ENCODE measurements at regions not wholly inside any gene's neighbourhood (a gene's known extent, or its start where the extent isn't known, plus 50 kb on each side); places are given as distances from the start of the nearest gene placed in this dataset.

GRCh38 chr11:45568049-45568448, 97.4 kb downstream of the CHST1 start:
- TF ChIP-seq POLR2A (IDR thresholded peaks at IDR 0.05) (no peak), CTCF (IDR thresholded peaks at IDR 0.05 in 4 of 5, conservative IDR thresholded peaks at IDR 0.05 in 1 of 5) (no peak)
- in situ Hi-C loops (cut with MboI; ENCODE audit: low sequenced_read_pairs in 4 of 4) = no loop called here
- Histone ChIP-seq H3K36me3 (no peaks in the 10 kb centered on the region), H3K27me3 (no peaks in the 10 kb centered on the region), H3K4me1 (no peaks in the 10 kb centered on the region), H3K4me3 (no peak overlapping the region), H3K27ac (no peak overlapping the region), H3K9me3 (no peaks in the 10 kb centered on the region)
- DNase-seq (no peak), ATAC-seq (no peak)
- intact Hi-C loops (cut with DNase I; ENCODE audit: low total_unique reads) = no loop called here

- in situ Hi-C loops (cut with MboI; ENCODE audit: low sequenced_read_pairs in 4 of 4) (no loop called here), intact Hi-C loops (cut with DNase I; ENCODE audit: low total_unique reads) (no loop called here)
- no peak overlapping the region for H3K27ac ChIP-seq
- H3K4me3 ChIP-seq = no peak overlapping the region
- H3K27me3 ChIP-seq = no peaks in the 10 kb centered on the region
- DNase-seq (no peak), ATAC-seq (no peak)
- no peaks in the 10 kb centered on the region for H3K36me3 ChIP-seq
- H3K4me1 ChIP-seq = peaks cover 7 to 13% of the 10 kb centered on the region in 2 donors
- H3K9me3 ChIP-seq = no peaks in the 10 kb centered on the region
- TF ChIP-seq POLR2A (IDR thresholded peaks at IDR 0.05) (no peak), CTCF (IDR thresholded peaks at IDR 0.05 in 4 of 5, conservative IDR thresholded peaks at IDR 0.05 in 1 of 5) (no peak)
Measured at GRCh38 chr11:45565446-45565988, 99.9 kb downstream of the CHST1 start.

GRCh38 chr11:45563810-45564209, 101.6 kb downstream of the CHST1 start:
- no peak overlapping the region for H3K27ac ChIP-seq
- intact Hi-C loops (cut with DNase I; ENCODE audit: low total_unique reads) = no loop called here
- ATAC-seq = no peak

GRCh38 chr11:45563171-45563570, 102.3 kb downstream of the CHST1 start:
- H3K4me3 ChIP-seq = no peak overlapping the region
- H3K9me3 ChIP-seq = no peaks in the 10 kb centered on the region
- ATAC-seq (no peak), DNase-seq (no peak)
- H3K36me3 ChIP-seq = no peaks in the 10 kb centered on the region
- no peaks in the 10 kb centered on the region for H3K27me3 ChIP-seq
- intact Hi-C loops (cut with DNase I; ENCODE audit: low total_unique reads) (no loop called here), in situ Hi-C loops (cut with MboI; ENCODE audit: low sequenced_read_pairs in 4 of 4) (no loop called here)
- peaks cover 7 to 18% of the 10 kb centered on the region in 2 donors for H3K4me1 ChIP-seq
- H3K27ac ChIP-seq = no peak overlapping the region
- TF ChIP-seq CTCF (IDR thresholded peaks at IDR 0.05 in 4 of 5, conservative IDR thresholded peaks at IDR 0.05 in 1 of 5) (no peak), POLR2A (IDR thresholded peaks at IDR 0.05) (no peak)

More at GRCh38 chr11:45563810-45564209, 101.6 kb downstream of the CHST1 start:
- Histone ChIP-seq H3K36me3 (no peaks in the 10 kb centered on the region), H3K27me3 (no peaks in the 10 kb centered on the region), H3K4me3 (no peak overlapping the region), H3K9me3 (no peaks in the 10 kb centered on the region), H3K4me1 (peaks cover 7 to 18% of the 10 kb centered on the region in 2 donors)
- in situ Hi-C loops (cut with MboI; ENCODE audit: low sequenced_read_pairs in 4 of 4) = no loop called here
- TF ChIP-seq CTCF (IDR thresholded peaks at IDR 0.05 in 4 of 5, conservative IDR thresholded peaks at IDR 0.05 in 1 of 5) (no peak), POLR2A (IDR thresholded peaks at IDR 0.05) (no peak)
- DNase-seq = no peak

DNA sequence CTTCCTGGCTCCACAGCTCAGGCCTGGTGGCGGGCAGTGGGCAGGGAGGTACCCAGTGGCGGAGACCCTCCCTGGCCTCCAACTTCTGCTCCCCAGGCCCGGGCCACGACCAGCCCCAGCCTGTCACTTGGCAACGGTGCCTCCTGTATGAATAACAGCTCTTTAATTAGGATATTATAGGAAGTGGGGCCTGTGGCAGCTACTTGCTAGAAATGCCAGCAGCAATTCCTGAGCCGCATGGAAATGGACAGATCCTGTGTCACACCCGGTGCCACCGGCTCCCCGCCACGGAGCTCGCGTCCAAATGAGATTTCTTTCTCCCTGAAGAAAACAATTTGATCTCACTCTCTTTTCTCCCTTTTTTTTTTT, 104.5 kb downstream of the CHST1 start:
- H3K27ac ChIP-seq = peak overlapping the region; percentile 62 to 86 (median 72)
- no peak overlapping the region for H3K4me3 ChIP-seq
- H3K9me3 ChIP-seq = no peaks in the 10 kb centered on the region
- intact Hi-C loops (cut with DNase I; ENCODE audit: low total_unique reads) = no loop called here
- H3K4me1 ChIP-seq = peaks cover 7 to 36% of the 10 kb centered on the region in 2 donors
- H3K36me3 ChIP-seq = no peaks in the 10 kb centered on the region
- DNase-seq (peak; percentile 21 to 47), ATAC-seq (peak; percentile 44 to 59)
- in situ Hi-C loops (cut with MboI; ENCODE audit: low sequenced_read_pairs in 4 of 4) = no loop called here
- H3K27me3 ChIP-seq = no peaks in the 10 kb centered on the region
- TF ChIP-seq POLR2A (IDR thresholded peaks at IDR 0.05) = no peak
- TF ChIP-seq CTCF (IDR thresholded peaks at IDR 0.05 in 4 of 5, conservative IDR thresholded peaks at IDR 0.05 in 1 of 5) = no peak
